SK-N-SH (cell line): ENCODE measurements at regions not wholly inside any gene's neighbourhood (a gene's known extent, or its start where the extent isn't known, plus 50 kb on each side); places are given as distances from the start of the nearest gene placed in this dataset.
"Not testable (repeated sequence)": the region's sequence is repeated elsewhere in the genome, so short reads cannot be mapped to it uniquely, and the experiment has no call there.

Experiments
- CTCF ChIA-PET: fragments of 300-600, 350-600 bp; formaldehyde crosslinking; extraction: SDS; loops from one replicate; lab custom pipeline; 2021; lab: Yijun Ruan, JAX
- POLR2A ChIA-PET: fragments of 350-600 bp; sonication (Branson Sonifier 250); formaldehyde crosslinking; extraction: SDS; loops from one replicate; lab custom pipeline; 2020; ENCODE audit warnings: antibody characterized with exemption, inconsistent platforms; lab: Yijun Ruan, JAX
- DNase-seq: peaks from one replicate; pipeline ENCODE4 v3.0.0; 2012
- H2AFZ ChIP-seq: fragments of 200-600 bp; sonication (generic); 2 replicates; pipeline ENCODE4 v1.8.1; 2016; ENCODE audit warnings: antibody characterized with exemption, mild to moderate bottlenecking, low read depth
- H3F3A ChIP-seq: fragments of 200-600 bp; sonication (generic); replicated peaks from 2 replicates; pipeline ENCODE3; 2016; ENCODE audit warnings: antibody characterized with exemption, mild to moderate bottlenecking; ENCODE audit not compliant: insufficient read depth
- H3K27ac ChIP-seq, 2 experiments: fragments of 200-500 bp in 1 of 2; fragments of 200-600 bp in 1 of 2; sonication (Bioruptor generic) in 1 of 2; sonication (generic), shearing (Covaris generic) in 1 of 2; 2 replicates each; pipeline versions ENCODE4 v1.5.1 to v1.6.1; 2014 to 2016; ENCODE audit warnings: low read depth in 2 of 2, inconsistent platforms in 1 of 2, low read length in 1 of 2, mild to moderate bottlenecking in 1 of 2, mixed read lengths in 1 of 2
- H3K27me3 ChIP-seq: fragments of 200-600 bp; sonication (generic), shearing (Covaris generic); 2 replicates; pipeline ENCODE4 v1.6.1; 2016; ENCODE audit warnings: mixed run types; ENCODE audit not compliant: insufficient read depth
- H3K36me3 ChIP-seq, 2 experiments: fragments of 200-500 bp in 1 of 2; fragments of 200-600 bp in 1 of 2; sonication (Bioruptor generic) in 1 of 2; sonication (generic) in 1 of 2; replicated peaks in 1 of 2; 2 replicates each; pipeline versions ENCODE3 to v1.5.1; 2014 to 2016; ENCODE audit warnings: low read length in 1 of 2, mild to moderate bottlenecking in 1 of 2; ENCODE audit not compliant: insufficient read depth in 2 of 2, control insufficient read depth in 1 of 2
- H3K4me1 ChIP-seq, 2 experiments: fragments of 200-500 bp in 1 of 2; fragments of 200-600 bp in 1 of 2; sonication (Bioruptor generic) in 1 of 2; sonication (generic), shearing (Covaris generic) in 1 of 2; 2 replicates each; pipeline versions ENCODE4 v1.5.1 to v1.6.1; 2014 to 2016; ENCODE audit warnings: low read depth in 1 of 2, low read length in 1 of 2, mixed run types in 1 of 2; ENCODE audit not compliant: insufficient read depth in 2 of 2, control insufficient read depth in 1 of 2
- H3K4me2 ChIP-seq: fragments of 200-600 bp; sonication (generic), shearing (Covaris generic); 2 replicates; pipeline ENCODE4 v1.6.1; 2017; ENCODE audit warnings: mixed run types
- H3K4me3 ChIP-seq, 2 experiments: fragments of 200-500 bp in 1 of 2; fragments of 200-600 bp in 1 of 2; sonication (Bioruptor generic) in 1 of 2; sonication (generic), shearing (Covaris generic) in 1 of 2; 2 replicates each; pipeline versions ENCODE4 v1.5.1 to v1.8.1; 2014 to 2016; ENCODE audit warnings: low read depth in 2 of 2, inconsistent platforms in 1 of 2, low read length in 1 of 2, mild to moderate bottlenecking in 1 of 2, mixed read lengths in 1 of 2, moderate library complexity in 1 of 2
- H3K79me2 ChIP-seq: fragments of 200-600 bp; sonication (generic); 2 replicates; pipeline ENCODE4 v1.8.1; 2017; ENCODE audit warnings: mild to moderate bottlenecking; ENCODE audit not compliant: insufficient read depth
- H3K9ac ChIP-seq: fragments of 200-600 bp; sonication (generic); 2 replicates; pipeline ENCODE4 v1.6.1; 2017; ENCODE audit warnings: mixed run types
- H3K9me2 ChIP-seq: fragments of 200-600 bp; sonication (generic); 2 replicates; pipeline ENCODE4 v1.6.1; 2017; ENCODE audit warnings: mixed run types
- H3K9me3 ChIP-seq: fragments of 200-600 bp; sonication (generic); 2 replicates; pipeline ENCODE4 v1.6.1; 2017; ENCODE audit warnings: mixed run types, mild to moderate bottlenecking, moderate library complexity
- H4K20me1 ChIP-seq: fragments of 200-600 bp; sonication (generic); 2 replicates; pipeline ENCODE4 v1.6.1; 2017; ENCODE audit warnings: mild to moderate bottlenecking, mixed run types; ENCODE audit not compliant: insufficient read depth
- FOXJ3 ChIP-seq: sonication (generic); formaldehyde crosslinking; IDR thresholded peaks from 2 replicates; pipeline ENCODE4 v1.5.1; 2020; ENCODE audit warnings: mild to moderate bottlenecking, missing genetic modification reagents
- WGBS: methylation state at CpG from one replicate; pipeline ENCODE4 v1.1.6; 2017; ENCODE audit warnings: low lambda C conversion rate; 5-methylcytosine and 5-hydroxymethylcytosine counted together
- TF ChIP-seq, protein P1 (sequence below): IDR thresholded peaks from 2 replicates; pipeline ENCODE4; 2012

DNA sequence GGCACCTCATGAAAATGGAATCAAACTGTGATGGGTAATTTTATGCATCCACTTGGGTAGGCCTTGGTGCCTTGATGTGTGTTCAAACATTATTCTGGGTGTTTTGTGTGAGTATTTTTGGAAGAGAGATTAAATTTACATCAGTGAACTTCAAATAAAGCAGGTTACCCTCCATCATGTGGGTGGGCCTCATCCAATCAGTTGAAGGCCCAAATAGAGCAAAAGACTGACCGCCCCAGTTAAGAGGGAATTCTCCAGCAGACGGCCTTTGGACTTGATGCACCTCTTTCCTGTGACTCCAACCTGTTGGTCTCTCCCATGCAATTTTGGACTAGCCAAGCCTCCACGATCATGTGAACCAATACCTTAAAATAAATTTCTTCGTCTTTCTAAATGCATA, 97.7 kb upstream of the DPP6 start (continued):
- TF ChIP-seq, protein P1, sequence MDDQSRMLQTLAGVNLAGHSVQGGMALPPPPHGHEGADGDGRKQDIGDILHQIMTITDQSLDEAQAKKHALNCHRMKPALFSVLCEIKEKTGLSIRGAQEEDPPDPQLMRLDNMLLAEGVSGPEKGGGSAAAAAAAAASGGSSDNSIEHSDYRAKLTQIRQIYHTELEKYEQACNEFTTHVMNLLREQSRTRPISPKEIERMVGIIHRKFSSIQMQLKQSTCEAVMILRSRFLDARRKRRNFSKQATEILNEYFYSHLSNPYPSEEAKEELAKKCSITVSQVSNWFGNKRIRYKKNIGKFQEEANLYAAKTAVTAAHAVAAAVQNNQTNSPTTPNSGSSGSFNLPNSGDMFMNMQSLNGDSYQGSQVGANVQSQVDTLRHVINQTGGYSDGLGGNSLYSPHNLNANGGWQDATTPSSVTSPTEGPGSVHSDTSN: no peak
- TF ChIP-seq FOXJ3 (CRISPR knock-in tag): no peak
- TF ChIP-seq, all 33 proteins: peak for 0

- H3K27me3 ChIP-seq, H3F3A ChIP-seq, H3K9me2 ChIP-seq, CTCF ChIA-PET, H3K79me2 ChIP-seq, H2AFZ ChIP-seq, H3K4me2 ChIP-seq, H3K4me1 ChIP-seq, H3K27ac ChIP-seq, DNase-seq, H3K9ac ChIP-seq, H3K9me3 ChIP-seq, H3K36me3 ChIP-seq, POLR2A ChIA-PET, H3K4me3 ChIP-seq, H4K20me1 ChIP-seq: not testable (repeated sequence)
- WGBS: 65% methylated on average over 5 of the region's 5 CpGs
Observed at GRCh38 chr7:153957677-153958076, 94.5 kb upstream of the DPP6 start.

DNA sequence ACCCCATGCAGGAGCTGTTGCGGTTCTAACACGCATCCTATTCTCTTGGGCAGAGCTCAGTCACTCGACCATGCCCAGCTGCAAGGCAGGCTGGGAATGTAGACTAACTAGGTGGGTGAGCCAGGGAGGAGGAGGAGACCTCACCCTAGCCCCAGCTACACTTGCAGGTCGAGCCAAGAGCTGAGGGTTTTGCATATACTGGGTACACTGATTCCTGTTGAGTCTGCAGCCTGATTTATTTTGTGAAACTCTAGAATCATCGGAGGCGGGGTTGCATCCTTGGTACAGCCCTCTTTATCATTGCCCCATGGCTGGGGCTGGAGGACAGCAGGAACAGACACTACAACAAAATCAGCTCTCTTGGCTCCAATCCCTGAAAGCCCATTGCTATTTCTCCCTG, 93.8 kb upstream of the DPP6 start:
- H3F3A ChIP-seq, CTCF ChIA-PET: not testable (repeated sequence)
- 35% methylated on average over 6 of the region's 6 CpGs for WGBS

DNA sequence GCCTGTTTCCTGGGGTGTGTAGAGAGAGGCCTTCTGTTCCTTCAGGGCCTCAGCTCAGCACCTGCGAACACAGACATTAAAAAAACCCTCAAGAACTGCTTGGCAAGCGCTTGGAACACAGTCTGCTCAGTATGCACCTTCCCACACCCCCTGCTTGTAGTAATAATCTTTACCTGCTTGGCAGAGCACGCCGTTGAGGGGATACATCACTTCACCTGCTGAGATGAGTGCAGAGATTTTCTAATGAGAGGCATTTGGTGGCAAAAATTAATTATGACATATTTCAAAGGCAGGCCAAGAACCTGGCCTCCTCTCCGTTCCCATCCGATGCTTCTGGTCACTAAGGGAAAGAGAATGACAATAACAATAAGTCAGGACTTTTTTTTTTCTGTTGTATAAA, 93.4 kb upstream of the DPP6 start:
- H4K20me1 ChIP-seq, H3K4me1 ChIP-seq, H3K36me3 ChIP-seq, H3K27me3 ChIP-seq, H3K9ac ChIP-seq, H3K27ac ChIP-seq, H3K9me2 ChIP-seq, H3K79me2 ChIP-seq, H3K4me3 ChIP-seq, CTCF ChIA-PET, H2AFZ ChIP-seq, H3K4me2 ChIP-seq, DNase-seq, H3K9me3 ChIP-seq, POLR2A ChIA-PET, H3F3A ChIP-seq: not testable (repeated sequence)
- WGBS: 32% methylated on average over 4 of the region's 6 CpGs

More for the DNA sequence above, 93.8 kb upstream of the DPP6 start:
- DNase-seq, H3K27me3 ChIP-seq, H3K27ac ChIP-seq, H3K9me2 ChIP-seq, H3K4me2 ChIP-seq, H3K79me2 ChIP-seq, H3K9ac ChIP-seq, H4K20me1 ChIP-seq, POLR2A ChIA-PET, H3K4me3 ChIP-seq, H3K36me3 ChIP-seq, H2AFZ ChIP-seq, H3K9me3 ChIP-seq, H3K4me1 ChIP-seq: not testable (repeated sequence)

- H3K4me2 ChIP-seq, H3K9me2 ChIP-seq, H3K27ac ChIP-seq, H3K79me2 ChIP-seq, H2AFZ ChIP-seq, DNase-seq, H3F3A ChIP-seq, CTCF ChIA-PET, H4K20me1 ChIP-seq, H3K9ac ChIP-seq, H3K4me1 ChIP-seq, POLR2A ChIA-PET, H3K36me3 ChIP-seq, H3K27me3 ChIP-seq, H3K4me3 ChIP-seq, H3K9me3 ChIP-seq: not testable (repeated sequence)
- WGBS: 28% methylated on average over 6 of the region's 6 CpGs
Observed at GRCh38 chr7:153964481-153965112, 87.6 kb upstream of the DPP6 start.

- POLR2A ChIA-PET, H3K4me3 ChIP-seq, H3F3A ChIP-seq, CTCF ChIA-PET, H4K20me1 ChIP-seq, H2AFZ ChIP-seq, H3K36me3 ChIP-seq, H3K9me3 ChIP-seq, H3K4me2 ChIP-seq, H3K27ac ChIP-seq, H3K79me2 ChIP-seq, DNase-seq, H3K9ac ChIP-seq, H3K9me2 ChIP-seq, H3K27me3 ChIP-seq, H3K4me1 ChIP-seq: not testable (repeated sequence)
- WGBS: 11% methylated on average over 4 of the region's 4 CpGs
Observed at GRCh38 chr7:153969016-153969415, 83.2 kb upstream of the DPP6 start.

GRCh38 chr7:153974603-153975002, 77.6 kb upstream of the DPP6 start:
- POLR2A ChIA-PET, H3K27me3 ChIP-seq, H2AFZ ChIP-seq, H3K27ac ChIP-seq, H3K9me2 ChIP-seq, DNase-seq, H3K4me2 ChIP-seq, H3K79me2 ChIP-seq, H3K4me1 ChIP-seq, H3K4me3 ChIP-seq, H3K9ac ChIP-seq, CTCF ChIA-PET, H3K9me3 ChIP-seq, H3K36me3 ChIP-seq, H3F3A ChIP-seq, H4K20me1 ChIP-seq: not testable (repeated sequence)
- 32% methylated on average over 6 of the region's 6 CpGs for WGBS
